ENCODE measurements at regions not wholly inside any gene's neighbourhood (a gene's known extent, or its start where the extent isn't known, plus 50 kb on each side); places are given as distances from the start of the nearest gene placed in this dataset.

DNA sequence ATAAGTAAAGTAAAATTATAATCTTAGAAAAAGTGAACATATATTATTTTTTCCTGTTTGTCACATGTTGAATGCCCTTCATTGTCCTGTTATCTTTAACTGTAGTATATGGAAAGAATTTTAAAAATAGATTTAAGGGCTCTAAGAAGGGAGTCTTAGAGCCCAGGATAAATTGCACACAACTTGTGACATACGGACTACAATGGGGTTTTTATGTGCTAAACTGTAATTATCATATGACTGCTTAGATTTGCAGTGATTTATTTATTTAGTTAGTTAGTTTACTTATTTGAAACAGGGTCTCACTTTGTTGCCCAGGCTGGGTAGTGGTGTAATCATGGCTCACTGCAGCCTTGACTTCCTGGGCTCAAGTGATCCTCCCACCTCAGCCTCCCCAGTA lies 187.8 kb upstream of the HMGA2 start:
- H3K27ac ChIP-seq (replicated peaks), result no peak overlapping the region
- TF ChIP-seq SPI1 (IDR thresholded peaks at IDR 0.05; ENCODE audit: borderline replicate concordance, low read depth) (no peak), REST (IDR thresholded peaks at IDR 0.05; ENCODE audit: insufficient replicate concordance, low read depth) (no peak), POLR2AphosphoS5 (IDR thresholded peaks at IDR 0.05; ENCODE audit: low read depth) (no peak), GABPA (IDR thresholded peaks at IDR 0.05; ENCODE audit: low read depth) (no peak), CTCF (IDR thresholded peaks at IDR 0.05; ENCODE audit: insufficient read depth, low read length) (no peak)
- DNase-seq (ENCODE audit: low read depth in 1 of 2, low spot score in 1 of 2), result no peak
- H3K4me3 ChIP-seq (replicated peaks; ENCODE audit: insufficient read depth, low read length), result no peak overlapping the region
- no peaks in the 10 kb centered on the region for H3K27me3 ChIP-seq (ENCODE audit: insufficient read depth, poor library complexity, severe bottlenecking)

DNA sequence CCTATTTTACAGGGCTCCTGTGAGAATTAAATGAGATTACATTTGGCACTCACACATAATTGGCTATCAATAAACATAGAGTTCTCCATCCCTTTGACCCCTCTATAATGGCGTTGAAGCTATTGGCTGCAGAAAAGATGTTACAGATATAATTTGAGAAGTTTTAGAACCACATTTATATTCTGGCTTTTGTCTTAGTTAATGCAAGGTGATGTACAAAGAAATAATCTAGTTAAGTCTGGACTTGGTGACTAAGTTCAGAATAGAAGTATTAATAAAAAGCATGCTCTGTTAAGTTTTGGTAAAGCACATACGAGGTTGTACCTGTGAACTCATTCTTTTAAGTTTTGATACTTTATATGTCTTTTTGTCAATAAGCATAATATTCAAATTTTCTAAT lies 187.1 kb upstream of the HMGA2 start:
- no peak for TF ChIP-seq POLR2AphosphoS5 (IDR thresholded peaks at IDR 0.05; ENCODE audit: low read depth)
- no peak for TF ChIP-seq GABPA (IDR thresholded peaks at IDR 0.05; ENCODE audit: low read depth)
- TF ChIP-seq SPI1 (IDR thresholded peaks at IDR 0.05; ENCODE audit: borderline replicate concordance, low read depth), result no peak
- no peak for TF ChIP-seq CTCF (IDR thresholded peaks at IDR 0.05; ENCODE audit: insufficient read depth, low read length)
- TF ChIP-seq REST (IDR thresholded peaks at IDR 0.05; ENCODE audit: insufficient replicate concordance, low read depth), result no peak
- H3K27me3 ChIP-seq (ENCODE audit: insufficient read depth, poor library complexity, severe bottlenecking), result no peaks in the 10 kb centered on the region
- no peak overlapping the region for H3K4me3 ChIP-seq (replicated peaks; ENCODE audit: insufficient read depth, low read length)
- no peak overlapping the region for H3K27ac ChIP-seq (replicated peaks)
- DNase-seq (ENCODE audit: low read depth in 1 of 2, low spot score in 1 of 2), result no peak

- Histone ChIP-seq H3K4me3 (replicated peaks; ENCODE audit: insufficient read depth, low read length) (no peak overlapping the region), H3K27ac (replicated peaks) (no peak overlapping the region), H3K27me3 (ENCODE audit: insufficient read depth, poor library complexity, severe bottlenecking) (no peaks in the 10 kb centered on the region)
- no peak for TF ChIP-seq POLR2AphosphoS5 (IDR thresholded peaks at IDR 0.05; ENCODE audit: low read depth)
- no peak for DNase-seq (ENCODE audit: low read depth in 1 of 2, low spot score in 1 of 2)
Observed at GRCh38 chr12:65637774-65638173, 186.5 kb upstream of the HMGA2 start.

DNA sequence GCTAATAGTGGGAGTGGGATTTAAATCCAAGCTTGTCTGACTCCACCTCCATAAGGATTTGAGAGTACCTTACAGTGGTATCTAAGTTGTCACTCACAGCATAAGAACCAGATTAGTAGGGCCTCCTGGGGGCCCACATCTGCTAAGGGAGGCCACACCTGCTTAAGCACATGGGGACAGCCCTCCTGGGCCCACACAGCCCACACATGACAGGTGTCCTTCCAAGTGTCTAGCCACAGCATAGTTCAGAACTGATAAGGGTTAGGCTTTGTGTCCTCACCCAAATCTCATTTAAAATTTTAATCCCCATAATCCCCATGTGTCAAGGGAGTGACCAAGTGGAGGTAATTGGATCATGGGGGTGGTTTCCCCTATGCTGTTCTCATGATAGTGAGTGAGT lies 186.0 kb upstream of the HMGA2 start:
- H3K27me3 ChIP-seq (ENCODE audit: insufficient read depth, poor library complexity, severe bottlenecking), result no peaks in the 10 kb centered on the region
- H3K27ac ChIP-seq (replicated peaks), result no peak overlapping the region
- TF ChIP-seq SPI1 (IDR thresholded peaks at IDR 0.05; ENCODE audit: borderline replicate concordance, low read depth), result no peak
- TF ChIP-seq POLR2AphosphoS5 (IDR thresholded peaks at IDR 0.05; ENCODE audit: low read depth), result no peak
- no peak for TF ChIP-seq CTCF (IDR thresholded peaks at IDR 0.05; ENCODE audit: insufficient read depth, low read length)
- TF ChIP-seq REST (IDR thresholded peaks at IDR 0.05; ENCODE audit: insufficient replicate concordance, low read depth), result no peak
- TF ChIP-seq GABPA (IDR thresholded peaks at IDR 0.05; ENCODE audit: low read depth), result no peak
- H3K4me3 ChIP-seq (replicated peaks; ENCODE audit: insufficient read depth, low read length), result no peak overlapping the region
- no peak for DNase-seq (ENCODE audit: low read depth in 1 of 2, low spot score in 1 of 2)

All from HL-60 (cell line).